ENCODE measurements at regions not wholly inside any gene's neighbourhood (a gene's known extent, or its start where the extent isn't known, plus 50 kb on each side); places are given as distances from the start of the nearest gene placed in this dataset.
A peak's percentile ranks its signal among the peaks of the same experiment; 100 is the strongest.
"Not testable (repeated sequence)": the region's sequence is repeated elsewhere in the genome, so short reads cannot be mapped to it uniquely, and the experiment has no call there.

- no peak for DNase-seq (ENCODE audit: low spot score)
Measured at GRCh38 chr7:52344015-52344414, 691.4 kb upstream of the POM121L12 start.

GRCh38 chr7:52340067-52340466 lies 695.4 kb upstream of the POM121L12 start:
- no peak for DNase-seq (ENCODE audit: low spot score)

GRCh38 chr7:52328328-52328727 lies 707.1 kb upstream of the POM121L12 start:
- DNase-seq (ENCODE audit: low spot score) = not testable (repeated sequence)

GRCh38 chr7:52325237-52325636 lies 710.2 kb upstream of the POM121L12 start:
- no peak for DNase-seq (ENCODE audit: low spot score)

GRCh38 chr7:52323202-52323746 lies 712.2 kb upstream of the POM121L12 start:
- DNase-seq (ENCODE audit: low spot score) = no peak

GRCh38 chr7:52320610-52321009 lies 714.8 kb upstream of the POM121L12 start:
- DNase-seq (ENCODE audit: low spot score) = no peak

GRCh38 chr7:52317921-52318320 lies 717.5 kb upstream of the POM121L12 start:
- DNase-seq (ENCODE audit: low spot score) = no peak

- no peak for DNase-seq (ENCODE audit: low spot score)
Measured at GRCh38 chr7:52311886-52312285, 723.5 kb upstream of the POM121L12 start.

GRCh38 chr7:52309631-52310030 lies 725.8 kb upstream of the POM121L12 start:
- no peak for DNase-seq (ENCODE audit: low spot score)

- no peak for DNase-seq (ENCODE audit: low spot score)
Measured at GRCh38 chr7:52302765-52303520, 732.5 kb upstream of the POM121L12 start.

GRCh38 chr7:52297128-52297527 lies 738.3 kb upstream of the POM121L12 start:
- no peak for DNase-seq (ENCODE audit: low spot score)

GRCh38 chr7:52294942-52295341 lies 740.5 kb upstream of the POM121L12 start:
- DNase-seq (ENCODE audit: low spot score) = no peak

GRCh38 chr7:52289247-52289646 lies 746.2 kb upstream of the POM121L12 start:
- no peak for DNase-seq (ENCODE audit: low spot score)

GRCh38 chr7:52287698-52288097 lies 747.7 kb upstream of the POM121L12 start:
- DNase-seq (ENCODE audit: low spot score) = no peak

- no peak for DNase-seq (ENCODE audit: low spot score)
Measured at GRCh38 chr7:52285689-52286088, 749.7 kb upstream of the POM121L12 start.

- DNase-seq (ENCODE audit: low spot score) = no peak
Measured at GRCh38 chr7:52283335-52283734, 752.1 kb upstream of the POM121L12 start.

GRCh38 chr7:52273685-52274610 lies 761.5 kb upstream of the POM121L12 start:
- no peak for DNase-seq (ENCODE audit: low spot score)

- no peak for DNase-seq (ENCODE audit: low spot score)
Measured at GRCh38 chr7:52271703-52272102, 763.7 kb upstream of the POM121L12 start.

GRCh38 chr7:52270301-52270700 lies 765.1 kb upstream of the POM121L12 start:
- DNase-seq (ENCODE audit: low spot score) = no peak

- no peak for DNase-seq (ENCODE audit: low spot score)
Measured at GRCh38 chr7:52269669-52270068, 765.8 kb upstream of the POM121L12 start.

- DNase-seq (ENCODE audit: low spot score) = no peak
Measured at GRCh38 chr7:52261057-52261456, 774.4 kb upstream of the POM121L12 start.

GRCh38 chr7:52260046-52260665 lies 775.3 kb upstream of the POM121L12 start:
- DNase-seq (ENCODE audit: low spot score) = peak; percentile 49

Measured in RKO (cell line).